Activated CD4-positive, alpha-beta T cell treated with anti-CD3 and anti-CD28 coated beads, Interleukin-2, amount 50 U/mL, for 48 hours (primary cell): ENCODE measurements at regions not wholly inside any gene's neighbourhood (a gene's known extent, or its start where the extent isn't known, plus 50 kb on each side); places are given as distances from the start of the nearest gene placed in this dataset.

Experiments
- DNase-seq, 2 experiments: peaks; one replicate each; pipeline ENCODE4 v3.0.0-alpha.2; 2020

DNA sequence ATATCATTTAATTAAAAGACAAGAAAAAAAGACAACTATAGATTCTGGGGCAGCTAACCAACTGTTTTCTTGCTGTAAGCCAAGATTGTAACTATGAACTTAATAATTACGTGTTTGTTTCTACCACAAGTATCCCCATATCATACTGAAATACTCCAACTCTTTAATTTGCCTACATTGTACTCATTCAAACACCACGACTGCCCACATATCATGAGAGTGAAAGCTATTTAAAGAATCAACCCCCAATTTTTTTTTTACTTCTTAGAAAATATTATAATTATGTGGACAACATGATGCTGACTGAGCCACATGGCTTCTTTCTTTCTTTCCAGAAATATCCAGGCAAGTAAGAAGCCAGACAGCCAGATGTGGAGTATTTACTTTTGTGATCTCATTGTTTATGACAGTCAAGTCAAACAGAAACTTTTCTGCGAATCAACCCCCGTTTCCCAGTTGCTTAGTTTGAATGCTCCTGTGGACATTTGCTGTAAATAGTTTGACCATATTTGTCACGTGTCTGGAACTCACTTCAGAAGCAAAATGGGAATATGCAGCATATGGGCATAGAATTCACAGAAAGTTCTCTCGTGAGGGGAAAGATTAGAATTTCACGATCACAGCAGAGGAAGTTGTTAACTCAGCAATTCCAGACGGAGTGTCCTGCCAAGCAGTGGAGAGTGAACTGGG, 126.8 kb upstream of the PSMD7 start:
- no peak for DNase-seq

GRCh38 chr16:74169066-74169465, 127.5 kb upstream of the PSMD7 start:
- DNase-seq, result no peak

DNA sequence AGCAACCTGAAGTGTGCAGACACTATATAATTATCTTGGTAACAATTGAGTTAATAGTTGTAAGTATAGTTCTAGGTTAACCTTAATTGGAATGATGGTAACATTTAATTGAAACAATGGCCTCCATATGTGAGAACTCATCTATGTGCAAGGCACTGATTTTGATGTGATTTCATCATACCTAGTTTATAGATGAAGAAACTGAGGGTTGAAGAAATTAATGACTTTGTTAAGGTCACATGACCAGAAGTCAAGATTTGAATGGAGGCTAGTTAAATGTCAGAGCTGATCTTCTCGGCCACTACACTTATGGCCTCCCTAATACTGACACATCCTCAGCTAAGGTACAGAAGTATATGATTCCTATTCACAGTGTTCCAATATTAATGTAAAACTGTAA, 128.2 kb upstream of the PSMD7 start:
- DNase-seq, result no peak

DNA sequence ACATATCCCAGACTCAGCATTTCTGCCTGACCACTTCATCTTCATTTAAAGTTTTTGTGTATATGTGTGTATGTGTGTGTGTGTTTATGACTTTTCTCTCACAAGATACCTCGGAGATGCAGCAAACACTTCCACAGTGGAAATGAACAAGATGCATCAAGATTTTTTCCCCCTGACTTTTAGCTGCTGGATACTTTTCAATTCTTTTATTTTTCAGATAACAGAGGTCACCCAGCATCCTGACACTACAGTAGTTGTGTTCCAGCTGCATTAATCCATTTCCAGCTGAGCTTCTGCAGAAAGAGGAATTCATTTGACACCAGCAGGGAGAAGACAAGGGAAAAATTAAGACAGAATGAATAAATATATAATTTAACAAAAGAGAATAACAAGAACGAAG, 130.2 kb upstream of the PSMD7 start:
- DNase-seq, result no peak

DNA sequence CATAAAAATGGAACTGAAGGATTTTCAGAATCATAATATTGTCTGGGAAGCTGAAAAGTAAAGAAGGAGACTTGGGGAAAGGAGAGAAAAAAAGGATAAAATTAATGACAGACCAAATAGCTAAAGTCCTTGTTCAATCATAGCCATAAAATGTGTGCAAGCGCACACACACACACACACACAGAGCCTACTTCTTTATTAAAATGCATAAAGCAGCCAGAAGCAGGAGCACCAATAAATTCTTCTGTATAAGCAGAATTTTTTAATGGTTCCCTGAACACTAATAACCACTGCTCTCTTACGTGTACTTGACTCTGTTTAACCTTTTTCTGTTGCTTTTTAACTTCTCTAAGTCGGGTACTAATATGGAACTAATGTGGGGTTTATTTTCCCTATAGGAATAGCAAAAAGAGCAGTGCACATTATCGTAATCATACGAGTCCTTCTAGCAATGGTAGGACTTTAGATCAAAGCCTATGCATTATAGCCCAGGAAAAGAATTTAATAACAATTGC, 131.0 kb upstream of the PSMD7 start:
- no peak for DNase-seq

DNA sequence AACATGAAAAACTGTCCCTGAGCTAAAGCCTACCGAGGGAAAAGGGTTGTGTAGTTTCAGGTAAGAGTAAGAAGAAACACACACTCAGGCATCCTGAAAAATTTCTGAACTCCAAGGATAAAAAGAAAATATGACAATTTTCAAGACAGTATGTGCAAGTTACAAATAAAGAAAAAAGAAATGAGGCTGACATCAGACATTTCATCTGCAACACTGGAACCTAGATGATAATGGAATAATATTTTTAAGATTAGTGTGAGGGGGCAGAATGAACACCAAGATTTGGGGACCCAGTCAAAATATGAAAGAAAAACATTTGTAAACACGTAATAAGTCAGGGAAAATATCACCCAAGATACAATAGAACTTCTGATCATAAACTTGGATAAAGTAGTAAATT, 135.9 kb upstream of the PSMD7 start:
- DNase-seq, result no peak

- no peak for DNase-seq
These were observed 142.8 kb upstream of the PSMD7 start for GRCh38 chr16:74153773-74154172.

DNA sequence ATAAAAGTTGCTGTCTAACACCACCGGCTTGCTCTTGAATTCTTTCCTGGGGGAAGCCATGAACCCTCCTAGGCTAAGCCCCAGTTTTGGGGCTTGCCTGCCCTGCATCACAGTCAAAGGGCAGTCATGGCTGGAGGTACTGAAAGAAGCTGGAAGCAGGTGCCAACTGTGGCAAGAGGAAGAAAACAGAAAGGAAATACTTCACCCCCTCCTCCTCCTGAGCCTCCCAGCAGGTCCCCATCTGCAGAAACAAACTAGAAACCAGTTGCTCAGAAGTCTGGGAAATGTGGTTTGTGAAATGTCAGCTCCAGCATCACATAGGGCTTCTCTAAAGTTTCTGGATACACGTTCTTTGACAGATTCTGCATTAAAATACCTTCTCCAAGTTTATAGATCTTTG, 150.0 kb upstream of the PSMD7 start:
- DNase-seq, result no peak

DNA sequence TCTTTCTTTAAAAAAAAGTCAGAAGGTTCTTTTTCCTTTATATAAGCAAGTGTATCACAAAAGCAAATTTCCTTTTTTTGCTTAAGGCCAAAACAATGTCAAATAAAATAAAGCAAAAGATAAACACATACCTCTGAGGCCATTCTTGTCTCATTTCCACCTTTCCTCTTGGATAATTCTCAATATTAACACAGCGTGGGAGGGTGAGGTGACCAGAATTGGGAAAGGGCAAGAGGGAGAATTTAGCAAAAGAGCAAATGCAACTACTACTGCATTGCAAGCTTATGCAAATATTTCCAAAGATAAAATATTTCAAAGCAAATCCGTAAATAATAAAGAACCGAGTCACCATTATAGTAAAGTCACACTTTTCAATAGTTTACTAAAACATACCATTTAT, 153.4 kb upstream of the PSMD7 start:
- no peak for DNase-seq

GRCh38 chr16:74141015-74141414, 155.6 kb upstream of the PSMD7 start:
- DNase-seq, result no peak

DNA sequence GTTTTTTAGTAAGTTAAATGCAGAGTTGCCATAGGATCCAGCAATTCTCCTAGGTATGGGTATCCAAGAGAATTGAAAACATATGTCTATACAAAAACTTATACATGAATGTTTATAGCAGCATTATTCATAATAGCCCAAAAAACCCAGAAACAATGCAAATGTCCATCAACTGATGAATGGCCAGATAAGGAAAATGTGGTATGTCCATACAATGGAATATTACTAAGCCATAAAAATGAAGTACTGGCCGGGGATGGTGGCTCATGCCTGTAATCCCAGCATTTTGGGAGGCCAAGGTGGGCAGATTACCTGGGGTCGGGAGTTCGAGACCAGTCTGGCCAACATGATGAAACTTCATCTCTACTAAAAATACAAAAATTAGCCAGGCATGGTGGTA, 156.1 kb upstream of the PSMD7 start:
- no peak for DNase-seq

GRCh38 chr16:74123826-74124225, 172.8 kb upstream of the PSMD7 start:
- DNase-seq, result no peak

GRCh38 chr16:74123195-74123594, 173.4 kb upstream of the PSMD7 start:
- DNase-seq, result no peak

GRCh38 chr16:74117798-74118197, 178.8 kb upstream of the PSMD7 start:
- no peak for DNase-seq

DNA sequence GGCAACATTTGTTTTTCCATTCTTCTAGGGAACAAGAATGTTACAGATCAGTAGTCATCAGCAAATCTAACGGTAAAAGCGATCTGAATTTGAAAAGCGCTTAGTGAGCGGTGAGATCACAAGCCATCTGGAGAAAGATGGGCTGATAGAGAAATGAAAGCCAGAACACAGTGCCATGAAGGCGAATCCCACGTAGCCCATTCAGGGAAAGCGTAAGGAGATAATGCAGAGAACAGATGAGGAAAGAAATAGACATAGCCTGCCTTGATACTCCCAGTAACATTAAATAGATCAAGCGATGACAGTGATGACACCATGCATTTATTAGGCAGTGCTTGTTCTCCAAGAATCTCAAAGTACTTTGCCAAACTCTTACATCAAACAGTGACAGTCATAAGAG, 183.1 kb upstream of the PSMD7 start:
- DNase-seq, result no peak

GRCh38 chr16:74111456-74111982, 185.1 kb upstream of the PSMD7 start:
- no peak for DNase-seq

- peak; percentile 33 to 50 for DNase-seq
These were observed 188.6 kb upstream of the PSMD7 start for GRCh38 chr16:74107795-74108610.

GRCh38 chr16:74104022-74104421, 192.6 kb upstream of the PSMD7 start:
- no peak for DNase-seq

DNA sequence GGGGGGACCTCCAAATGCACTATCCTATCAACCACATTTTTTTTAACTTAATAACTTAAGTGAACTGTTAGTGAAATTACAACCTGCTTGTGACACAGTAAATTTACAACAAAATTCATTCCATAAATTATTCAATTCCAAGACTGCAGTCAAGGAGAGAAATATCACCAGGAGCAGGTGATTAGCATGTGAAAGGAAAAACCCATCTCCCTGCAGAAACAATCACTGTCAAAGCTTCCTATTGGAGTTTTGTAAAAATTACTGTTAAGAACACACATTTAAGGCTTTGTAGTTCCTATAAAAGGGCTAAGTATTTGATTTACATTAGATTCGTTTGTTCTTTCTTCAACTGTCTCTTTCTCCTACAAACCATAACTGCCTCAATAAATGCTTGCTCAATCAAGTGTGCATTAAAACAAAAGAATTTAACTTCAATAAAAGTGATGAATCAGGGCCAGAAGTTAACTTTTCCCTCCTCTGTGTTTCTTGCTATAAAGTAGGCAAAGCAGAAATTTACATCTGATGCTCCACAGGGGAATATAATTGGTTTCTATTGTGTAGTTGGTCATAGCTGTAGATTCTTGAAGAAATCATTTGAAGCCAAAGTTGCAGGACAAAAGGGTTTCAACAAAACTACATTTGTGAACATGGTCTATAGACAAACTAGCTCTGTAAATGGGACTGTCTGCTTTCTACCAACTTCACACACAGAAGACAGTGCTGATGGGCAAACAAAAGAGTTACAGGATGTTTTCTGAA, 195.1 kb upstream of the PSMD7 start:
- DNase-seq, result no peak

DNA sequence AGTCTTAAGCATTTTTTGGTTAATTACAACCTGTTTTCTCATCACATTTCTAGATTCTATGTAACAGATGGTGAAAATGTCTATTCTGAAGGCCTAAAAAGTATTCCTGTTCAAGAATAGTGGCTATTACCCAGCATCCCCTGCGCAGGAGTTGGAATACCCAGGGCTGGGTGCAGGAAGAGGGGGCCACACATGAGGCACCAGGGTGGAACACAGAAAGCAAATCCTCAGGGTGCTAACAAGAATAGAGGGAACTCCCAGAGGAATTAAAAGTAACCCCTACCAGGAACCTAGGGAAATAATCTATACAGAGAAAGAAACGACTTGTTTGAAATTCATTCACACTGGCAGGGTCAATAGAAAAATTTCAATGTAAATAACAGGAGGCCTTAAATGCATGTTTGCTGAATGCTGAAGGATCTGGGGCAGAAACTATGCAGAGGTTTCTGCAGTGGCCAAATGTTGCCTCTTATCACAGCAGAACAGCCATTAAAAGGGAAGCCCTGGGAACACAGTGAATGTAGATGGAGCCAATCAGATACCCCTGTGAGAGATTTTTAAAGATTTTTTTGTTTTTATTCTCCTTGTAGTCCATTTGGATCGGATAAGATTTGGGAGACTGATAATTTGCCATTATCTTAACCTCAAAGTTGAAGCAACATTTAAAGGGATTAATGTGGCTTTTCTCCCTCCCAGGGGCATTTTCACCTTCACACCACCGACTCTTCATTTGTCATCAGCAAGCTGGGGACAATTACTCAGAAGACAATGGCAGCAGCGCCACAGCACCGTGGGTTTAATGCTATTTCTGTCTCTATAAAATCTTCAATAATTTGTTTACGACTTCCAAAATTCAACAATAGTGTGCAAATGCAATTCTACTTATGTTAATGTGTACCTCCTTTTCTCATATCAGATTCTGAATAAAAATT, 196.0 kb upstream of the PSMD7 start:
- DNase-seq, result no peak

- DNase-seq, result no peak
These were observed 197.1 kb upstream of the PSMD7 start for GRCh38 chr16:74099530-74099929.

DNA sequence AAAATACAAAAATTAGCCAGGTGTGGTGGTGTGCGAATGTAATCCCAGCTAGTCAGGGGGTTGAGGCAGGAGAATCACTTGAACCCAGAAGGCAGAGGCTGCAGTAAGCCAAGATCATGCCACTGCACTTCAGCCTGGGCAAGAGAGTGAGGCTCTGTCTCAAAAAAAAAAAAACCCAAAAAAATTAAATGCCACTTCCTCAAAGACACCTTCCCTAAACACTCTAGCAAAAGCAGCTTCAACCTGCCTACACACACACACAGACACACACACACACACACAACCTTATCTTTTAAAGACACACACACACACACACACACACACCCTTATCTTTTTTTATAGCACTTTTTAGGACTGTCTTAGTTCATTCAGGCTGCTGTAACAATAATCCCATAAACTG, 201.7 kb upstream of the PSMD7 start:
- no peak for DNase-seq
